ENCODE measurements at regions not wholly inside any gene's neighbourhood (a gene's known extent, or its start where the extent isn't known, plus 50 kb on each side); places are given as distances from the start of the nearest gene placed in this dataset.

DNA sequence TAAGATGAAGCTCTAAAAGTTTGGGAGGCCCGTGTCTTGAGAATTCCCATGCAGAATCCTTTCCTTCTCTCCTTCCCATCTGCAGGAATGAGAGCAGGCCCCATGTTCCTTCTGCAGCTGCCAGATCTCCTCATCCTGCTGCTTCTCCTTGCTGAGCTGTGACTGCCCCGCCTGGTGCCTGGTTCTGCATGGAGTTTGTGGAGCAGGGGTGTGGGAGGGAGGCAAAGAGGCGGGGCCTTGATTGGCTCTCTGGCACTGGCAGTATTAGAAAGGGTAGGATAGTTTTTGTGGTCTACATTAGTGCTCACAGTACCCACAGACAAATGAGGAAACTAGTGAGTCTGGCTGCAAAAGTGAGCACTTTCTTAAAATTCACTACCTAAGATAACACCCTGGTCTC lies 91.1 kb upstream of the CLPB start:
- H3K4me2 ChIP-seq (ENCODE audit: low read length), result no peak overlapping the region
- no peak overlapping the region for H2BK5ac ChIP-seq (ENCODE audit: low read length)
- H2AK5ac ChIP-seq (ENCODE audit: low read length), result no peak overlapping the region
- H4K5ac ChIP-seq (ENCODE audit: low read length), result no peak overlapping the region
- no peaks in the 10 kb centered on the region for H3K4me1 ChIP-seq (ENCODE audit: control insufficient read depth, low read depth, low read length)
- WGBS (ENCODE audit: extremely low coverage, insufficient coverage, low lambda C conversion rate), result no CpG with 5 or more reads among the region's 3 CpGs
- no peak overlapping the region for H3K23ac ChIP-seq (ENCODE audit: low read length)
- no peaks in the 10 kb centered on the region for H3K36me3 ChIP-seq (ENCODE audit: control insufficient read depth, insufficient read depth, low read length)
- H4K8ac ChIP-seq (ENCODE audit: low read depth, low read length), result no peak overlapping the region
- H3K79me1 ChIP-seq (ENCODE audit: low read length), result no peaks in the 10 kb centered on the region
- H3K79me2 ChIP-seq (ENCODE audit: control insufficient read depth, insufficient read depth, low read length), result no peaks in the 10 kb centered on the region
- H2BK15ac ChIP-seq (replicated peaks; ENCODE audit: low read depth), result no peak overlapping the region
- H3K9ac ChIP-seq (ENCODE audit: low read length), result no peak overlapping the region
- H3K56ac ChIP-seq (ENCODE audit: low read length), result no peak overlapping the region
- H3K18ac ChIP-seq (ENCODE audit: low read length), result no peak overlapping the region
- DNase-seq, result peak; percentile 51
- H3K27me3 ChIP-seq (ENCODE audit: insufficient read depth, low read length, poor library complexity), result no peaks in the 10 kb centered on the region
- H2BK120ac ChIP-seq (ENCODE audit: low read depth, low read length), result no peak overlapping the region
- H3K27ac ChIP-seq (ENCODE audit: low read depth, low read length), result no peak overlapping the region
- no peak overlapping the region for H3K4ac ChIP-seq (ENCODE audit: low read depth, low read length)
- no peak overlapping the region for H3K4me3 ChIP-seq (ENCODE audit: low read length)

DNA sequence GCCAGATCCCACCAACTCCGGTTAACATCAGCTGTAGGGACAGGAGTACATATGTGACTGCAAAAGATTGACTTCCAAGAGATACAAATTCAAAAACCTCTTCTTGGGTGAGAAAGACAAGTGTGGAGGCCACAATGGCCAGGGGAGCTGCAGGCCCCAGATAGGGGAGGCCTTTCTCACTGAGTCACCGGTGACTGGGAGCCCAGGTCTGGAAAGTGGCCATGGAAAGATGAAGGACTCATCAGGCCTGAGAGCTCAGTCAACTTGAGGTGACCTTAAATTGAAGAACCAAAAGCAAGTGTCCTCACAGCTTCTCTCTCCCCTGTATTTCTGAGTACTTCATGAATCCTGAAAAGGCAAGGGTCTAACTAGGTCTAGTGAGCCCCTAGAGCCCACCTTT lies 90.4 kb upstream of the CLPB start:
- no peaks in the 10 kb centered on the region for H3K79me2 ChIP-seq (ENCODE audit: control insufficient read depth, insufficient read depth, low read length)
- no peak overlapping the region for H3K9ac ChIP-seq (ENCODE audit: low read length)
- H3K27me3 ChIP-seq (ENCODE audit: insufficient read depth, low read length, poor library complexity), result no peaks in the 10 kb centered on the region
- no peak overlapping the region for H4K5ac ChIP-seq (ENCODE audit: low read length)
- no peak overlapping the region for H3K56ac ChIP-seq (ENCODE audit: low read length)
- H2AK5ac ChIP-seq (ENCODE audit: low read length), result no peak overlapping the region
- no peaks in the 10 kb centered on the region for H3K4me1 ChIP-seq (ENCODE audit: control insufficient read depth, low read depth, low read length)
- H4K8ac ChIP-seq (ENCODE audit: low read depth, low read length), result no peak overlapping the region
- no CpG with 5 or more reads among the region's 2 CpGs for WGBS (ENCODE audit: extremely low coverage, insufficient coverage, low lambda C conversion rate)
- H3K4me3 ChIP-seq (ENCODE audit: low read length), result no peak overlapping the region
- no peak overlapping the region for H2BK120ac ChIP-seq (ENCODE audit: low read depth, low read length)
- H3K36me3 ChIP-seq (ENCODE audit: control insufficient read depth, insufficient read depth, low read length), result no peaks in the 10 kb centered on the region
- no peak overlapping the region for H2BK15ac ChIP-seq (replicated peaks; ENCODE audit: low read depth)
- no peak overlapping the region for H3K23ac ChIP-seq (ENCODE audit: low read length)
- no peak overlapping the region for H2BK5ac ChIP-seq (ENCODE audit: low read length)
- no peak overlapping the region for H3K4me2 ChIP-seq (ENCODE audit: low read length)
- no peak for DNase-seq
- H3K4ac ChIP-seq (ENCODE audit: low read depth, low read length), result no peak overlapping the region
- no peak overlapping the region for H3K27ac ChIP-seq (ENCODE audit: low read depth, low read length)
- H3K18ac ChIP-seq (ENCODE audit: low read length), result no peak overlapping the region
- H3K79me1 ChIP-seq (ENCODE audit: low read length), result no peaks in the 10 kb centered on the region

DNA sequence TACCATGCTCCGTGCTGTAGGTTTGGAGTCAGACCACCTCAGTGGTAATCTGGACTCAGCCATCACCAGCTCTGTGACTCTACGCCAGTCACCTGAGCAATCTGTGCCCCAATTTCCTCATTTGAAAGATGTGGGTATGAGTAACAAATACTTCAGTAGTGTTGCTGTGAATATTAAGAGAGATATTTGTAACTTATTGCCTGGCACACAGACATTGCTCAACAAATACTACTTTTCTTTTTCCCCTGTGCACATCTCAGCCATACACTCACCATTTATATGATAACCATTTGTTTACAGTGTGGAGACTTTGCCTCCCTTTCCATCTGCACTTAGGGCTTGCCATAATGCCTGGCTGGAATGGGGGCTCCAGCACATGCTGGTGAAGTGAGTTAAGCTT lies 89.7 kb upstream of the CLPB start:
- Histone ChIP-seq H3K79me2 (ENCODE audit: control insufficient read depth, insufficient read depth, low read length) (no peaks in the 10 kb centered on the region), H3K27me3 (ENCODE audit: insufficient read depth, low read length, poor library complexity) (no peaks in the 10 kb centered on the region), H2BK15ac (replicated peaks; ENCODE audit: low read depth) (no peak overlapping the region), H3K4me1 (ENCODE audit: control insufficient read depth, low read depth, low read length) (peaks cover 2% of the 10 kb centered on the region), H3K4me3 (ENCODE audit: low read length) (no peak overlapping the region), H3K18ac (ENCODE audit: low read length) (no peak overlapping the region), H4K8ac (ENCODE audit: low read depth, low read length) (no peak overlapping the region), H2AK5ac (ENCODE audit: low read length) (no peak overlapping the region), H3K23ac (ENCODE audit: low read length) (no peak overlapping the region), H3K9ac (ENCODE audit: low read length) (no peak overlapping the region), H2BK5ac (ENCODE audit: low read length) (no peak overlapping the region), H3K4ac (ENCODE audit: low read depth, low read length) (no peak overlapping the region), H3K79me1 (ENCODE audit: low read length) (no peaks in the 10 kb centered on the region), H3K36me3 (ENCODE audit: control insufficient read depth, insufficient read depth, low read length) (no peaks in the 10 kb centered on the region), H3K27ac (ENCODE audit: low read depth, low read length) (no peak overlapping the region), H2BK120ac (ENCODE audit: low read depth, low read length) (no peak overlapping the region), H3K4me2 (ENCODE audit: low read length) (no peak overlapping the region), H3K56ac (ENCODE audit: low read length) (no peak overlapping the region), H4K5ac (ENCODE audit: low read length) (no peak overlapping the region)
- DNase-seq, result no peak
- no CpG with 5 or more reads among the region's 2 CpGs for WGBS (ENCODE audit: extremely low coverage, insufficient coverage, low lambda C conversion rate)

DNA sequence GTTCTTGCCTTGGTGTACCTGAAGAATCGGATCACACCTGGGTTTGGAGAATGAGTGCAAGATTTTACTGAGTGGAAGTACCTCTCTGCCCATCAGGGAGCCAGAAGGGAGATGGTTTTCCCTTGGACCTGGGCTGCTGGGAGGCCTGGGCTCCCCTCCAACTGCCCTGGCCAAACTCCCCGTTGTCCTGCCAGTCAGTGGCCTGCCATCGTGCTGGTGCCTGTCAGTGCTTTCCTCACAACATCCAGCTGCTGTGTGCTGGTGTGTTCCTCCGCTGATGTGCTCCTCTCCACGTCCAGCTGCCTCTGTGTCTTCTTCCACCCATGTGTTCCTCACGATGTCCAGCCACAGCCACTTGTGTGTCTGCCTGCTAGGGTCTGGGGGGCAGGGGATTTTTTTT lies 87.9 kb upstream of the CLPB start:
- Histone ChIP-seq H3K4me1 (ENCODE audit: control insufficient read depth, low read depth, low read length) (peaks cover 2% of the 10 kb centered on the region), H4K8ac (ENCODE audit: low read depth, low read length) (no peak overlapping the region), H2BK15ac (replicated peaks; ENCODE audit: low read depth) (no peak overlapping the region), H3K56ac (ENCODE audit: low read length) (no peak overlapping the region), H3K79me2 (ENCODE audit: control insufficient read depth, insufficient read depth, low read length) (no peaks in the 10 kb centered on the region), H3K27ac (ENCODE audit: low read depth, low read length) (no peak overlapping the region), H2BK5ac (ENCODE audit: low read length) (no peak overlapping the region), H3K18ac (ENCODE audit: low read length) (no peak overlapping the region), H3K4me3 (ENCODE audit: low read length) (no peak overlapping the region), H3K9ac (ENCODE audit: low read length) (no peak overlapping the region), H3K4ac (ENCODE audit: low read depth, low read length) (no peak overlapping the region), H3K36me3 (ENCODE audit: control insufficient read depth, insufficient read depth, low read length) (no peaks in the 10 kb centered on the region), H3K23ac (ENCODE audit: low read length) (no peak overlapping the region), H2AK5ac (ENCODE audit: low read length) (no peak overlapping the region), H4K5ac (ENCODE audit: low read length) (no peak overlapping the region), H3K79me1 (ENCODE audit: low read length) (no peaks in the 10 kb centered on the region), H2BK120ac (ENCODE audit: low read depth, low read length) (no peak overlapping the region), H3K27me3 (ENCODE audit: insufficient read depth, low read length, poor library complexity) (no peaks in the 10 kb centered on the region), H3K4me2 (ENCODE audit: low read length) (no peak overlapping the region)
- no peak for DNase-seq
- no CpG with 5 or more reads among the region's 6 CpGs for WGBS (ENCODE audit: extremely low coverage, insufficient coverage, low lambda C conversion rate)

DNA sequence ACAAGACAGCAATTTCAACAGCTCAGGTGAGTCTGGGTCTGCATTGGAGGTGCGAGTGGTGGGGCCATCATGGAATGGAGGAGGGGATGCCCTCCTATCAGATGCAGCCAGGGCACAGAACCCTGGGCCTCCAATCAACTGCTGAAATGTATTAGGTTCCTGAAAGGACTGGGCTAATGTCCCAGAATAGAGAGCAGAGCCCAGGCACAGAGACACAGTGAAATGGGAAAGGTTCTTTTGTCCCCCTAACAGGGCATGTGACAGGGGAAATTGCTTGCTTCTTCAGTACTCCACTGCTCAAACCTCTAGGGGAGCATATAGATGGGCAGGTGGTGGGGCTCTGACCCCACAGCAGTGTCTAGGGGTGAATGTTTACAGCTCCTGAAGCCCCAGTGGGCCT lies 87.3 kb upstream of the CLPB start:
- H4K8ac ChIP-seq (ENCODE audit: low read depth, low read length), result no peak overlapping the region
- no peaks in the 10 kb centered on the region for H3K27me3 ChIP-seq (ENCODE audit: insufficient read depth, low read length, poor library complexity)

DNA sequence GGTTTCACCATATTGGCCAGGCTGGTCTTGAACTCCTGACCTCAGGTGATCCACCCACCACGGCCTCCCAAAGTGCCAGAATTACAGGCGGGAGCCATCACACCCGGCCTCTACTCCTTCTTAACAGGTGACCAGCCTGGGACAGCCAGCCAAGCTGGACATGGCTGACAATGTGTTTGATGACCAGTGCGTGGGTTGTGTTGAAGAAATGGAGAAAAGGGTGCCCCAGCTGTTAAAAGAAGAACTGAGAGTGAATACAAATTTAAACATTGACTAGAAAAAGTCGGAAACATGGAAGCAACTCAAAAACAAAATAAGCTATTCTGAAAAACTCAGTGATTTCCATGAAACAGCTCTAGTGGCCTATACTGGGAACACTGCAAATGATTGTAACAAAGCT lies 86.5 kb upstream of the CLPB start:
- peaks cover 2% of the 10 kb centered on the region for H3K4me1 ChIP-seq (ENCODE audit: control insufficient read depth, low read depth, low read length)
- no peak for DNase-seq
- no peak overlapping the region for H3K9ac ChIP-seq (ENCODE audit: low read length)
- no peak overlapping the region for H3K27ac ChIP-seq (ENCODE audit: low read depth, low read length)
- WGBS (ENCODE audit: extremely low coverage, insufficient coverage, low lambda C conversion rate), result no CpG with 5 or more reads among the region's 5 CpGs
- no peak overlapping the region for H3K4me2 ChIP-seq (ENCODE audit: low read length)
- H2BK5ac ChIP-seq (ENCODE audit: low read length), result no peak overlapping the region
- no peak overlapping the region for H2BK120ac ChIP-seq (ENCODE audit: low read depth, low read length)
- H3K4ac ChIP-seq (ENCODE audit: low read depth, low read length), result no peak overlapping the region
- H3K18ac ChIP-seq (ENCODE audit: low read length), result no peak overlapping the region
- no peak overlapping the region for H4K8ac ChIP-seq (ENCODE audit: low read depth, low read length)
- H2BK15ac ChIP-seq (replicated peaks; ENCODE audit: low read depth), result no peak overlapping the region
- no peaks in the 10 kb centered on the region for H3K36me3 ChIP-seq (ENCODE audit: control insufficient read depth, insufficient read depth, low read length)
- no peaks in the 10 kb centered on the region for H3K27me3 ChIP-seq (ENCODE audit: insufficient read depth, low read length, poor library complexity)
- no peak overlapping the region for H3K23ac ChIP-seq (ENCODE audit: low read length)
- H3K79me1 ChIP-seq (ENCODE audit: low read length), result no peaks in the 10 kb centered on the region
- no peak overlapping the region for H4K5ac ChIP-seq (ENCODE audit: low read length)
- H3K79me2 ChIP-seq (ENCODE audit: control insufficient read depth, insufficient read depth, low read length), result no peaks in the 10 kb centered on the region
- H2AK5ac ChIP-seq (ENCODE audit: low read length), result no peak overlapping the region
- no peak overlapping the region for H3K4me3 ChIP-seq (ENCODE audit: low read length)
- H3K56ac ChIP-seq (ENCODE audit: low read length), result no peak overlapping the region

More for the DNA sequence above, 87.3 kb upstream of the CLPB start:
- H3K18ac ChIP-seq (ENCODE audit: low read length), result no peak overlapping the region
- H3K4me1 ChIP-seq (ENCODE audit: control insufficient read depth, low read depth, low read length), result peaks cover 2% of the 10 kb centered on the region
- H3K79me1 ChIP-seq (ENCODE audit: low read length), result no peaks in the 10 kb centered on the region
- H3K4me3 ChIP-seq (ENCODE audit: low read length), result no peak overlapping the region
- no peak overlapping the region for H2BK5ac ChIP-seq (ENCODE audit: low read length)
- H3K4ac ChIP-seq (ENCODE audit: low read depth, low read length), result no peak overlapping the region
- H3K56ac ChIP-seq (ENCODE audit: low read length), result no peak overlapping the region
- H3K79me2 ChIP-seq (ENCODE audit: control insufficient read depth, insufficient read depth, low read length), result no peaks in the 10 kb centered on the region
- no peak for DNase-seq
- no peak overlapping the region for H3K27ac ChIP-seq (ENCODE audit: low read depth, low read length)
- no peak overlapping the region for H2AK5ac ChIP-seq (ENCODE audit: low read length)
- H4K5ac ChIP-seq (ENCODE audit: low read length), result no peak overlapping the region
- H3K4me2 ChIP-seq (ENCODE audit: low read length), result no peak overlapping the region
- no peak overlapping the region for H3K9ac ChIP-seq (ENCODE audit: low read length)
- no CpG with 5 or more reads among the region's 1 CpG for WGBS (ENCODE audit: extremely low coverage, insufficient coverage, low lambda C conversion rate)
- no peak overlapping the region for H2BK120ac ChIP-seq (ENCODE audit: low read depth, low read length)
- no peak overlapping the region for H2BK15ac ChIP-seq (replicated peaks; ENCODE audit: low read depth)
- H3K23ac ChIP-seq (ENCODE audit: low read length), result no peak overlapping the region
- no peaks in the 10 kb centered on the region for H3K36me3 ChIP-seq (ENCODE audit: control insufficient read depth, insufficient read depth, low read length)
